ENCODE measurements at regions not wholly inside any gene's neighbourhood (a gene's known extent, or its start where the extent isn't known, plus 50 kb on each side); places are given as distances from the start of the nearest gene placed in this dataset.
"Not testable (repeated sequence)": the region's sequence is repeated elsewhere in the genome, so short reads cannot be mapped to it uniquely, and the experiment has no call there.

DNA sequence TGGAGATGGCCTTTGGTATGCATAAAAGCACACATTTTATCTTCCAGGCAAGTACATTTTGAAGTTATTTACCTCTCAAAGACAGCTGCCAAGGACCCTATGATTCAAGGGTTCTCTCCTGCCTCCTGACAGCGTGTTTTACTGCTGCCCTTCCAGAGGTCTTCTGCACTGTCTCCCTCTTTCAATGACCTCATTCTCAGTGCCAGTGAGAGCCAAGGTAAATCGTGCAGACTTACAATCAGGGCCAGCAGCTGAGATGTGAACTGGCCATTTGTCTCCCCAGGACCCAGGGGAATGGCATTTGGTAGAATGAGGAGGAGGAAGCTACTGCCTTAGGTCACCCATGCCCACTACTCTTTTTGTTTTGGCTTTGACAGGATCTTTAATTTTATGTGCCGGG is 84.2 kb upstream of the FGGY start:
- no peak for ATAC-seq (replicated peaks; ENCODE audit: extremely low read depth, poor library complexity, severe bottlenecking)

DNA sequence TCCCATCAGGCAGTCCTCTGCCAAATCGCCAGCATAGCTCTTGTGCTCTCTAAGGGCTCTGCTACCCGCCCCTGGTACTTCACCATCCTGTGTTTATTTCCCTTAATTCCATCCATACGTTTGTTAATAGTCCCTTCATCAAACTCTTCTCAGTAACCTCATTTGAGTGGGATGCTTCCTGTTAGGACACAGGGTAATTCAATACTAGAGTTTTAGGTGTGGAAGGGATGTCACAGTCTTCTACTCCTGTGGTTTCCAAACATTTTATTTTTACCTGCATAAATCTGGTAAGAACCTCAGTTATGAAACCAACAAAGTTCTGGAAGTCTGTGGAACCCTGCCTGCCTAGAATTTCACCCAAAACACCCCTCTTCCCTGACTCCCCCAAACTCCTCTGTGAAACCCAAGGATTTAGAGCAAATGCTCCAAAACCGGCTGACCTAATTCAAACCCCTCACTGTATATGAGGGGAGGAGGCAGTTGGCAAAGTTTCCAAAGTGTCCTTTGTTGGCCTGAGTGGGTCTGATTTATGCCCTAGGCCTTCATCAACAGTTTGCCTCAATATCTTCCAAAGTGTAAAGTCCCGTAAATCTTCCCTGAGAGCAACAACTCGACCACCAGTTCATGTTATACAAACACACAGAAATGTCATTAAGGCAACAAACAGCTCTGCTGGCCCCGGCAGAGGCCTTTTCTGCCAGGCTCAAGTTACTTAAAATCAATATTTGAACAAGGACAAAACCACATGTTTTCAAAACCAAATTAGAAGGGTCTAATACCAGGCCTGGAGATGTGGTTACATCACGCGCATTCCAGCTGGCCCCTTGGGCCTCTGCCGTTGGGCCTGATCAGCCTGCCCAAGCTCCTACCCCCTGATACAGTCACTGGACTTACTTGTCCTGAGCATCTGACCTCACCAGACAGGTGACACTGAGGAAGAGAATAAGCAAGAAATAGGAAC is 82.4 kb upstream of the FGGY start:
- Mint-ChIP-seq H3K36me3 (ENCODE audit: insufficient read depth) (no peaks in the 10 kb centered on the region), H3K4me1 (no peaks in the 10 kb centered on the region), H3K27me3 (no peaks in the 10 kb centered on the region), H3K27ac (ENCODE audit: low read depth) (no peak overlapping the region), H3K4me3 (no peak overlapping the region), H3K9me3 (no peaks in the 10 kb centered on the region)
- ATAC-seq (replicated peaks; ENCODE audit: extremely low read depth, poor library complexity, severe bottlenecking) (no peak), DNase-seq (ENCODE audit: low spot score in 2 of 2) (no peak)

More for the DNA sequence above, 84.2 kb upstream of the FGGY start:
- no peaks in the 10 kb centered on the region for H3K36me3 Mint-ChIP-seq (ENCODE audit: insufficient read depth)
- H3K4me1 Mint-ChIP-seq: no peaks in the 10 kb centered on the region
- no peak overlapping the region for H3K27ac Mint-ChIP-seq (ENCODE audit: low read depth)
- DNase-seq (ENCODE audit: low spot score in 2 of 2): no peak
- H3K27me3 Mint-ChIP-seq: no peaks in the 10 kb centered on the region
- H3K9me3 Mint-ChIP-seq: no peaks in the 10 kb centered on the region
- no peak overlapping the region for H3K4me3 Mint-ChIP-seq

- Mint-ChIP-seq H3K27ac (ENCODE audit: low read depth) (no peak overlapping the region), H3K4me1 (no peaks in the 10 kb centered on the region), H3K36me3 (ENCODE audit: insufficient read depth) (no peaks in the 10 kb centered on the region), H3K9me3 (no peaks in the 10 kb centered on the region), H3K27me3 (no peaks in the 10 kb centered on the region), H3K4me3 (no peak overlapping the region)
- ATAC-seq (replicated peaks; ENCODE audit: extremely low read depth, poor library complexity, severe bottlenecking) (no peak), DNase-seq (ENCODE audit: low spot score in 2 of 2) (no peak)
Observed at GRCh38 chr1:59215766-59216291, 81.1 kb upstream of the FGGY start.

DNA sequence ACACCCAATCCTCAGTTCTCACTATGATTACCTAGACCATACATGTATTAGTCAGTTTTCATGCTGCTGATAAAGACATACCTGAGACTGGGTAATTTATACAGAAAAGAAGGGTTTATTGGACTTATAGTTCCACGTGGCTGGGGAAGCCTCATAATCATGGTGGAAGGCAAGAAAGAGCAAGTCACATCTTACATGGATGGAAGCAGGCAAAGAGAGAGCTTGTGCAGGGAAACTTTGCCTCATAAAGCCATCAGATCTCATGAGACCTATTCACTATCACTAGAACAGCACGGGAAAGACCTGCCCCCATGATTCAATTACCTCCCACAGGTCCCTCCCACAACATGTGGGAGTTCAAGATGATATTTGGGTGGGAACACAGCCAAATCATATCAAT is 79.5 kb upstream of the FGGY start:
- H3K4me3 Mint-ChIP-seq; H3K9me3 Mint-ChIP-seq; H3K27ac Mint-ChIP-seq (ENCODE audit: low read depth); H3K4me1 Mint-ChIP-seq; H3K36me3 Mint-ChIP-seq (ENCODE audit: insufficient read depth); DNase-seq (ENCODE audit: low spot score in 2 of 2); ATAC-seq (replicated peaks; ENCODE audit: extremely low read depth, poor library complexity, severe bottlenecking); H3K27me3 Mint-ChIP-seq: not testable (repeated sequence)

GRCh38 chr1:59218521-59219236 is 78.2 kb upstream of the FGGY start:
- H3K4me3 Mint-ChIP-seq: no peak overlapping the region
- ATAC-seq (replicated peaks; ENCODE audit: extremely low read depth, poor library complexity, severe bottlenecking) (no peak), DNase-seq (ENCODE audit: low spot score in 2 of 2) (no peak)
- no peaks in the 10 kb centered on the region for H3K27me3 Mint-ChIP-seq
- H3K36me3 Mint-ChIP-seq (ENCODE audit: insufficient read depth): no peaks in the 10 kb centered on the region
- H3K27ac Mint-ChIP-seq (ENCODE audit: low read depth): no peak overlapping the region
- no peaks in the 10 kb centered on the region for H3K4me1 Mint-ChIP-seq
- no peaks in the 10 kb centered on the region for H3K9me3 Mint-ChIP-seq

DNA sequence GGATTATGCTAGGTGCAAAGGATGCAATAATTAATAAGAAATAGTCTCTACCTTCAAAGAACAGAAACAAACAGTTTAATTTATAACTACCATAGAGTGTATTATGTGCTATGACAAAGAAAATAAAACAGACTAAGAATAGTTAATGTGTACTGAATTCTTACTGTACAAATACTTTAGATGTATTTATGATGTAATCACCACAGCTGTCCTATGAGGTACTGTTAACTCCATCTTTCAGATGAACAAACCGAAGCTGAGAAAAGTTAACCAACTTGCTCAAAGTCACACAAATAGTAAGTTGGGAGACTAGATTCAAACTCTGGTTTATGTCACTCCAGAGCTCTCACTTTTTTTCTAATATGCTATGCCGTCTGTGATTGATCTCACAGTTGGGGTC is 77.0 kb upstream of the FGGY start:
- no peaks in the 10 kb centered on the region for H3K9me3 Mint-ChIP-seq
- ATAC-seq (replicated peaks; ENCODE audit: extremely low read depth, poor library complexity, severe bottlenecking) (no peak), DNase-seq (ENCODE audit: low spot score in 2 of 2) (no peak)
- no peak overlapping the region for H3K4me3 Mint-ChIP-seq
- no peak overlapping the region for H3K27ac Mint-ChIP-seq (ENCODE audit: low read depth)
- H3K36me3 Mint-ChIP-seq (ENCODE audit: insufficient read depth): no peaks in the 10 kb centered on the region
- no peaks in the 10 kb centered on the region for H3K4me1 Mint-ChIP-seq
- no peaks in the 10 kb centered on the region for H3K27me3 Mint-ChIP-seq

GRCh38 chr1:59220356-59220755 is 76.5 kb upstream of the FGGY start:
- Mint-ChIP-seq H3K27me3 (no peaks in the 10 kb centered on the region), H3K9me3 (no peaks in the 10 kb centered on the region), H3K27ac (ENCODE audit: low read depth) (no peak overlapping the region), H3K4me1 (no peaks in the 10 kb centered on the region), H3K36me3 (ENCODE audit: insufficient read depth) (no peaks in the 10 kb centered on the region), H3K4me3 (no peak overlapping the region)
- ATAC-seq (replicated peaks; ENCODE audit: extremely low read depth, poor library complexity, severe bottlenecking) (no peak), DNase-seq (ENCODE audit: low spot score in 2 of 2) (no peak)

DNA sequence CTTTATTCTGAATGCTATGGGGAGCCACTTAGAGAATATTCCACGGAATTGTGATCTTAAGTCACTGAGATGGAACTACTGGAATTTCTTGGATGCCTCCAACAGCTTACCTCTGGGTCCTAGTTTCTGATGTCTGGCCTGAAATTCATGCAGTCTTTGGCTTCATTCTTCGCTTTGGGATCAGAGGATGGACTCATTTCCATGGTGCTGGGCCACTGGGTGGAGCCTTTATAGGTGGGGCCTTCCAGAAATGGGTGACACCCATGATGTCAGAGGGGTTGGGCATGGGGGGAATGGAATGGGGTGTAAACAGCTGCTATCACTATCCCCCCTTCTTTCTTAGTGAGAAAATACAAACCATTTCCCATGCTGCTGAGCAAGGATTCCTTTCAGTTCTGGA is 73.7 kb upstream of the FGGY start:
- H3K4me1 Mint-ChIP-seq: no peaks in the 10 kb centered on the region
- H3K9me3 Mint-ChIP-seq: no peaks in the 10 kb centered on the region
- DNase-seq (ENCODE audit: low spot score in 2 of 2) (no peak), ATAC-seq (replicated peaks; ENCODE audit: extremely low read depth, poor library complexity, severe bottlenecking) (no peak)
- H3K4me3 Mint-ChIP-seq: no peak overlapping the region
- no peaks in the 10 kb centered on the region for H3K27me3 Mint-ChIP-seq
- H3K27ac Mint-ChIP-seq (ENCODE audit: low read depth): no peak overlapping the region
- H3K36me3 Mint-ChIP-seq (ENCODE audit: insufficient read depth): no peaks in the 10 kb centered on the region

- no peak for ATAC-seq (replicated peaks; ENCODE audit: extremely low read depth, poor library complexity, severe bottlenecking)
- H3K27ac Mint-ChIP-seq (ENCODE audit: low read depth): no peak overlapping the region
- H3K36me3 Mint-ChIP-seq (ENCODE audit: insufficient read depth): no peaks in the 10 kb centered on the region
- no peaks in the 10 kb centered on the region for H3K27me3 Mint-ChIP-seq
- H3K4me1 Mint-ChIP-seq: no peaks in the 10 kb centered on the region
- no peak overlapping the region for H3K4me3 Mint-ChIP-seq
- H3K9me3 Mint-ChIP-seq: no peaks in the 10 kb centered on the region
- DNase-seq (ENCODE audit: low spot score in 2 of 2): no peak
Observed at GRCh38 chr1:59223989-59224634, 72.8 kb upstream of the FGGY start.

DNA sequence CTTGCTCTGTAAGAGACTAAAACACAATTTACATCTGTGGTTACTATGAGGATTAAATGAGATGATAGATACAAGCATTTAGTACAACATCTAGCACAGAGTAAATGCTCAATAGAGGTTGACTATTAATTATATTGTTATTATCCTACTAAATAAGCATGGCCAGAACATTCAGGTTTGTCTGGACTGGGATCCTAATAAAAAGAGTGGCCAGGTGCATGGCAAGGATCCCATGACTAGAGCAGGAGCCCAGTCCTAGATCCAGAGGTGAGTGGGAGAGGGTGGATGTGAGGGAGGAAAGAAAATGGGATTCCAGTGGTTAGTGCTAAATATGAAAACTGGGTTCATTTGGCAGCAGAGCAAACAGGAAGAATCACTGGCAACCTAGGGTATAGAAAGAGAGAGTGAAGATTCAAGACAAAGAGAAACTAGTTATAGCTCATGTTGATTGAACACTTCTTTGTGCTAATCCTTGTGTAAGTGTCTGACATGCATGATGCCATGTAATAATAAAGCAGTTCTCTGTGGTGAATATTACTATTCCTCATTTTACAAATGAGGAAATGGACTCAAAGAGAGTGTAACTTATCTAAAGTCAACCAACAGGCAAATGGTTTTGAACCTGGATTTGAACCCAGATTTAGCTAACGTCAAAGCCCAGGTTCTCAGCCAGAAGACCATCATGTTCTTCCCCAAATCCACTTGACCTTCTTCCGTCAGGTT is 71.1 kb upstream of the FGGY start:
- no peak overlapping the region for H3K27ac Mint-ChIP-seq (ENCODE audit: low read depth)
- DNase-seq (ENCODE audit: low spot score in 2 of 2): no peak
- no peaks in the 10 kb centered on the region for H3K36me3 Mint-ChIP-seq (ENCODE audit: insufficient read depth)
- no peaks in the 10 kb centered on the region for H3K27me3 Mint-ChIP-seq
- ATAC-seq (replicated peaks; ENCODE audit: extremely low read depth, poor library complexity, severe bottlenecking): no peak
- H3K9me3 Mint-ChIP-seq: no peaks in the 10 kb centered on the region
- no peak overlapping the region for H3K4me3 Mint-ChIP-seq
- H3K4me1 Mint-ChIP-seq: no peaks in the 10 kb centered on the region

- DNase-seq (ENCODE audit: low spot score in 2 of 2) (no peak), ATAC-seq (replicated peaks; ENCODE audit: extremely low read depth, poor library complexity, severe bottlenecking) (no peak)
- Mint-ChIP-seq H3K4me1 (no peaks in the 10 kb centered on the region), H3K27ac (ENCODE audit: low read depth) (no peak overlapping the region), H3K27me3 (no peaks in the 10 kb centered on the region), H3K36me3 (ENCODE audit: insufficient read depth) (no peaks in the 10 kb centered on the region), H3K9me3 (no peaks in the 10 kb centered on the region), H3K4me3 (no peak overlapping the region)
Observed at GRCh38 chr1:59229138-59229537, 67.8 kb upstream of the FGGY start.

DNA sequence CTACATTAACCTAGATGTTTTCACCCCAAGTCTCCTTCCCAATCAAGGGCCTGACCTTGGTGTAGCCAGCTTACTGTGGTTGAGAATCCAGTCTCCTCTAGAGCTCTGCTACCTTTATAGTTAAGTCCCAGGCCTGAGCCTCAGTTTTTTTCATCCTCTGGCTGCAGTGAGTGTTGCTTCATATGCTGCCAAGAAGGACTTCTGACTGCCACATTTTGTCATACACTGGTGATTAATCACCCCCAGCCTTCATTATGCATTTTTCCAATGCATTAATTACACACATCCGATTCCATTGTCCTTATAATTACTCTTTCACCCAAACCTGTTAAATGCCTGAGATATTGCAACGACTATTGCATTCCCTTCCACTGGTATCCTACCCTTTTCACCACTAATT is 66.3 kb upstream of the FGGY start:
- H3K27me3 Mint-ChIP-seq: no peaks in the 10 kb centered on the region

More for the DNA sequence above, 66.3 kb upstream of the FGGY start:
- DNase-seq (ENCODE audit: low spot score in 2 of 2): no peak
- no peak overlapping the region for H3K27ac Mint-ChIP-seq (ENCODE audit: low read depth)
- no peak for ATAC-seq (replicated peaks; ENCODE audit: extremely low read depth, poor library complexity, severe bottlenecking)
- H3K9me3 Mint-ChIP-seq: no peaks in the 10 kb centered on the region
- no peaks in the 10 kb centered on the region for H3K36me3 Mint-ChIP-seq (ENCODE audit: insufficient read depth)
- no peaks in the 10 kb centered on the region for H3K4me1 Mint-ChIP-seq
- H3K4me3 Mint-ChIP-seq: no peak overlapping the region
